ENCODE measurements at regions not wholly inside any gene's neighbourhood (a gene's known extent, or its start where the extent isn't known, plus 50 kb on each side); places are given as distances from the start of the nearest gene placed in this dataset.

DNA sequence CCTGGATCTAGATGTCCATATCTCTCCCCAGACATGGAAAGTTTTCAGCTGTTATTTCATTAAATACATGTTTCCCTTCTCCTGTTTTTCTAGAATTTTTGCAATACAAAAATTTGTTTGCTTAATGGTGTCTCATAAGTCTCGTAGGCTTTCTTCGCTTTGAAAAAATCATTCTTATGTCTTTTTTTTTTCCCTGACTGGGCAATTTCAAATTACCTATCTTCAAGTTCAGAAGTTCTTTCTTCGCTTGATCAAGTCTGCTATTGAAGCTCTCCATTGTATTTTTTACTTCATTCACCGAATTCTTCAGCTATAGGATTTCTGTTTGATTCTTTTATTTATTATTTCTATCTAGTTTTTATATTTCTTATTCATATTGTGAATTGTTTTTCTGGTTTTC, 130.2 kb upstream of the WSCD2 start:
- H3K4me3 Mint-ChIP-seq (ENCODE audit: unreplicated experiment) = no peak overlapping the region
- H3K4me1 Mint-ChIP-seq (ENCODE audit: low read depth) = no peaks in the 10 kb centered on the region
- no peak overlapping the region for H3K27ac Mint-ChIP-seq (ENCODE audit: unreplicated experiment)
- DNase-seq (ENCODE audit: low spot score) = no peak
- peaks cover 4% of the 10 kb centered on the region for H3K9me3 Mint-ChIP-seq (ENCODE audit: low read depth)
- peaks cover 12% of the 10 kb centered on the region for H3K27me3 Mint-ChIP-seq (ENCODE audit: low read depth)
- no peaks in the 10 kb centered on the region for H3K36me3 Mint-ChIP-seq (ENCODE audit: low read depth)
- TF ChIP-seq, protein P1, sequence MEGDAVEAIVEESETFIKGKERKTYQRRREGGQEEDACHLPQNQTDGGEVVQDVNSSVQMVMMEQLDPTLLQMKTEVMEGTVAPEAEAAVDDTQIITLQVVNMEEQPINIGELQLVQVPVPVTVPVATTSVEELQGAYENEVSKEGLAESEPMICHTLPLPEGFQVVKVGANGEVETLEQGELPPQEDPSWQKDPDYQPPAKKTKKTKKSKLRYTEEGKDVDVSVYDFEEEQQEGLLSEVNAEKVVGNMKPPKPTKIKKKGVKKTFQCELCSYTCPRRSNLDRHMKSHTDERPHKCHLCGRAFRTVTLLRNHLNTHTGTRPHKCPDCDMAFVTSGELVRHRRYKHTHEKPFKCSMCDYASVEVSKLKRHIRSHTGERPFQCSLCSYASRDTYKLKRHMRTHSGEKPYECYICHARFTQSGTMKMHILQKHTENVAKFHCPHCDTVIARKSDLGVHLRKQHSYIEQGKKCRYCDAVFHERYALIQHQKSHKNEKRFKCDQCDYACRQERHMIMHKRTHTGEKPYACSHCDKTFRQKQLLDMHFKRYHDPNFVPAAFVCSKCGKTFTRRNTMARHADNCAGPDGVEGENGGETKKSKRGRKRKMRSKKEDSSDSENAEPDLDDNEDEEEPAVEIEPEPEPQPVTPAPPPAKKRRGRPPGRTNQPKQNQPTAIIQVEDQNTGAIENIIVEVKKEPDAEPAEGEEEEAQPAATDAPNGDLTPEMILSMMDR (IDR thresholded peaks at IDR 0.05) = no peak

DNA sequence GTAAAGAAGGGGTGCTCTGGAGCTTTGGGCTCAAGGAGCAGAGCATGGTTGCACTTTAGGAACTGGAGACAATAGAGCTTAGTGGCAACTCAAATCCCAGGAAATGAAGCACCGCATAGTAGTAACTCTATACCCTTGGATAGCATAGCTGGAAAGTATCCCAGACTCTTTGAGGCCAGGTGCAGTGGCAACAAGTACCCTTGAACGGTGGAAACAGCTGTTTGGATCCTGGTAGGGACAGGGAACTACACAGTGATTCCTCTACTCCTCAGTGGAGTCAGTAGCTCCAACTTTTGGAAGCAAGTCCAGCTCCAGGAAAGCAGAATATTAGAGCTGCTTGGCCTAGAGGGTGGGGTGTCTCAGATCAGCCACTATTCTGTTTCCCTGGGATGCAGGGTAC, 129.0 kb upstream of the WSCD2 start:
- H3K27ac Mint-ChIP-seq (ENCODE audit: unreplicated experiment) = no peak overlapping the region

DNA sequence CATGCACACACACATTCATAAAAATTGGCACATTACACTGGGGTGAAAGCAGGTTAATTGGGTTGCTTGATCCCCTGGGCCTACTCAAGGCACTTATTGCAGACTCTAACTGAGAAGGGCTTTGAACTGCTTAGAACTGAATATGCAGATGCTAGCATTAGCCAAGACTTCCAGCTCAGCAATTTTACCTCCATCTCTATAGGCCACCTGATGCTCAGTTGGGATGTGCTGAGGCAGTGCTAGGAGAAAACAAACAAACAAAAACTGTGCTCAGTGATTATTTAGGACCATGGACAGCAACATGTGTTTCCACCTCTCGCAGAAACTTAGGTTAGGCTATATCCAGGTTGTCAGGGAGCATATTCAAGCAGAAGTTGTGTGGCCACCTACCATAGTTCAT, 124.8 kb upstream of the WSCD2 start:
- DNase-seq (ENCODE audit: low spot score) = no peak
- Mint-ChIP-seq H3K27ac (ENCODE audit: unreplicated experiment) (no peak overlapping the region), H3K4me1 (ENCODE audit: low read depth) (no peaks in the 10 kb centered on the region), H3K36me3 (ENCODE audit: low read depth) (no peaks in the 10 kb centered on the region), H3K9me3 (ENCODE audit: low read depth) (peaks cover under 1% of the 10 kb centered on the region), H3K4me3 (ENCODE audit: unreplicated experiment) (no peak overlapping the region), H3K27me3 (ENCODE audit: low read depth) (no peaks in the 10 kb centered on the region)
- TF ChIP-seq, protein P1 (IDR thresholded peaks at IDR 0.05) = no peak

More for the DNA sequence above, 129.0 kb upstream of the WSCD2 start:
- H3K27me3 Mint-ChIP-seq (ENCODE audit: low read depth) = peaks cover 11% of the 10 kb centered on the region
- H3K4me1 Mint-ChIP-seq (ENCODE audit: low read depth) = no peaks in the 10 kb centered on the region
- DNase-seq (ENCODE audit: low spot score) = no peak
- H3K4me3 Mint-ChIP-seq (ENCODE audit: unreplicated experiment) = no peak overlapping the region
- TF ChIP-seq, protein P1 (IDR thresholded peaks at IDR 0.05) = no peak
- H3K9me3 Mint-ChIP-seq (ENCODE audit: low read depth) = peaks cover 4% of the 10 kb centered on the region
- no peaks in the 10 kb centered on the region for H3K36me3 Mint-ChIP-seq (ENCODE audit: low read depth)

DNA sequence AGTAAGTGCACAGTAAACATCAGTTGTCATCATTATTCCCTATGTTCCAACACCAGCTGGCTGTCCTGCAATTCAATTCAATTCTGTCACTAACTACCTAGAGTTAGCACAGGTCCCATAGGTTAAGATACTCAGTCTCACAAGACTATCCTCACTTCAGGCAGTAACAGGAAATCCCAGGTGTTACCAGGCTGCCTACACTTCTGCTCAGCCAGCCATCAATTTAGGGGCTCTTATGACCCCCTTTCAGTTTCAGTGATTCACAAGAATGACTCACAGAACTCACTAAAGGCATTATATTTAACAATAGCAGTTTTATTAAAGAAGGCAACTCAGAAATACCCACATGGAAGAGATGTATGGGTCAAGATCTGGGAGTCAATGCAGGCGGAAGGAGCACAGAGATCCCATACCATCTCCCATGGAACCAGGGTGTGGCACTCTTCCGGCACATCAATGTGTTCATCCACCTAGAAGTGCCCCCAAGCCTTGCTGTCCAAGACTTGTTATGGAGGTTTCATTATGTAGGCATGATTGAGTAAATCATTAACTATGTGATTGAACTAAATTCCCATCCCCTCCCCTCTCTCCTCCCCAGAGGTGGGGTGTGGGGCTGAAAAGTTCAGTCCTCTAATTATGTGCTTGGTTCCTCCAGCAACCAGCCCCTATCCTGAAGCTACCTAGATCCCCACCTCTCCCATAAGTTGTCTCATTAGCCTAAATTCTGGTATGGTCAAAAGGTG, 120.8 kb upstream of the WSCD2 start:
- no peak overlapping the region for H3K27ac Mint-ChIP-seq (ENCODE audit: unreplicated experiment)
- no peaks in the 10 kb centered on the region for H3K9me3 Mint-ChIP-seq (ENCODE audit: low read depth)
- no peaks in the 10 kb centered on the region for H3K36me3 Mint-ChIP-seq (ENCODE audit: low read depth)
- peaks cover 11% of the 10 kb centered on the region for H3K27me3 Mint-ChIP-seq (ENCODE audit: low read depth)
- H3K4me3 Mint-ChIP-seq (ENCODE audit: unreplicated experiment) = no peak overlapping the region
- no peak for DNase-seq (ENCODE audit: low spot score)
- H3K4me1 Mint-ChIP-seq (ENCODE audit: low read depth) = no peaks in the 10 kb centered on the region
- TF ChIP-seq, protein P1 (IDR thresholded peaks at IDR 0.05) = no peak

DNA sequence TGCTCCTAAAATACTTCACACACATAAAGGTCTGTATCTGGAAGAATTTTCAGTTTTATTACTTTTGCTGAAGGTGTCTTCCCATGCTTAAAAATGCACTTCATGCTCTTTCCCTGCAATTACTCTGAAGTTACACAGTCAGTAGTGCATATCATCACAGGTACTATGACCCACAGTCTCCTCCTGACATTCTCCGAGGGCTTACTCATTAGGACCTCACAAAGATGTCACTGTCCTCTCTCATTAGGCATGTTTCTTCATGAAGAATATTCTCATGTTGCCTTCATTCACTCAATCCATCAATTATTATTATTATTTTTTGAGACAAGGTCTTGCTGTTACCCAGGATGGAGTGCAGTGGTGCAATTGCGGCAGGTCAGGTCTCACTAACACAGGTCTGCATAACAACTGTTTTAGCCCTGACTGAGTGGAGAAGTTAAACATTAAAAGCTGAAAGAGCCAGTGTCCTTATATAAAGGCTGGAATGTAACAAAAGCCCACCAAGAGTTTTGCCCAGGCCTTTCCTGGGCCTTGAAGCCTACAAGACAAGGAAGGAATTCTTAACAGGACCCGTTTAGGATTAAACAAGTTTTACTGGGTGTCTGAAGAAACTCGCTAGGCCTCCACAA, 119.5 kb upstream of the WSCD2 start:
- Mint-ChIP-seq H3K4me3 (ENCODE audit: unreplicated experiment) (no peak overlapping the region), H3K36me3 (ENCODE audit: low read depth) (no peaks in the 10 kb centered on the region), H3K27ac (ENCODE audit: unreplicated experiment) (no peak overlapping the region), H3K27me3 (ENCODE audit: low read depth) (peaks cover 13% of the 10 kb centered on the region), H3K9me3 (ENCODE audit: low read depth) (no peaks in the 10 kb centered on the region), H3K4me1 (ENCODE audit: low read depth) (no peaks in the 10 kb centered on the region)
- no peak for DNase-seq (ENCODE audit: low spot score)
- TF ChIP-seq, protein P1 (IDR thresholded peaks at IDR 0.05) = no peak

All from chondrocyte (in vitro differentiated cells).